ENCODE measurements at regions not wholly inside any gene's neighbourhood (a gene's known extent, or its start where the extent isn't known, plus 50 kb on each side); places are given as distances from the start of the nearest gene placed in this dataset.
"Not testable (repeated sequence)": the region's sequence is repeated elsewhere in the genome, so short reads cannot be mapped to it uniquely, and the experiment has no call there.

- TF ChIP-seq CTCF (IDR thresholded peaks at IDR 0.05; ENCODE audit: borderline replicate concordance, insufficient read depth, low read depth, low read length) = no peak
Observed at GRCh38 chr1:57546549-57547330, 122.9 kb upstream of the DAB1 start.

GRCh38 chr1:57544345-57544744 lies 120.5 kb upstream of the DAB1 start:
- no peak overlapping the region for H3K4me3 ChIP-seq (ENCODE audit: low read depth, low read length)
- TF ChIP-seq CTCF (IDR thresholded peaks at IDR 0.05; ENCODE audit: borderline replicate concordance, insufficient read depth, low read depth, low read length) = no peak

More at GRCh38 chr1:57546549-57547330, 122.9 kb upstream of the DAB1 start:
- H3K4me3 ChIP-seq (ENCODE audit: low read depth, low read length) = no peak overlapping the region

- no peak for TF ChIP-seq CTCF (IDR thresholded peaks at IDR 0.05; ENCODE audit: borderline replicate concordance, insufficient read depth, low read depth, low read length)
- H3K4me3 ChIP-seq (ENCODE audit: low read depth, low read length) = no peak overlapping the region
Observed at GRCh38 chr1:57536749-57537423, 113.0 kb upstream of the DAB1 start.

GRCh38 chr1:57532299-57532698 lies 108.4 kb upstream of the DAB1 start:
- H3K4me3 ChIP-seq (ENCODE audit: low read depth, low read length) = no peak overlapping the region
- no peak for TF ChIP-seq CTCF (IDR thresholded peaks at IDR 0.05; ENCODE audit: borderline replicate concordance, insufficient read depth, low read depth, low read length)

GRCh38 chr1:57530911-57531260 lies 107.0 kb upstream of the DAB1 start:
- not testable (repeated sequence) for H3K4me3 ChIP-seq (ENCODE audit: low read depth, low read length)

GRCh38 chr1:57530206-57530910 lies 106.5 kb upstream of the DAB1 start:
- H3K4me3 ChIP-seq (ENCODE audit: low read depth, low read length) = no peak overlapping the region
- TF ChIP-seq CTCF (IDR thresholded peaks at IDR 0.05; ENCODE audit: borderline replicate concordance, insufficient read depth, low read depth, low read length) = no peak

GRCh38 chr1:57522575-57522974 lies 98.7 kb upstream of the DAB1 start:
- no peak overlapping the region for H3K4me3 ChIP-seq (ENCODE audit: low read depth, low read length)
- no peak for TF ChIP-seq CTCF (IDR thresholded peaks at IDR 0.05; ENCODE audit: borderline replicate concordance, insufficient read depth, low read depth, low read length)
